CD4-positive, alpha-beta T cell treated with Interleukin-17A for 4 hours (primary cell): ENCODE measurements at regions not wholly inside any gene's neighbourhood (a gene's known extent, or its start where the extent isn't known, plus 50 kb on each side); places are given as distances from the start of the nearest gene placed in this dataset.
A peak's percentile ranks its signal among the peaks of the same experiment; 100 is the strongest.
"Not testable (repeated sequence)": the region's sequence is repeated elsewhere in the genome, so short reads cannot be mapped to it uniquely, and the experiment has no call there.

Source experiments
- DNase-seq: peaks from one replicate; pipeline ENCODE4 v3.0.0-alpha.2; 2020; ENCODE audit warnings: mixed read lengths

GRCh38 chr4:4048227-4048626, 178.5 kb downstream of the OTOP1 start:
- DNase-seq, result not testable (repeated sequence)

DNA sequence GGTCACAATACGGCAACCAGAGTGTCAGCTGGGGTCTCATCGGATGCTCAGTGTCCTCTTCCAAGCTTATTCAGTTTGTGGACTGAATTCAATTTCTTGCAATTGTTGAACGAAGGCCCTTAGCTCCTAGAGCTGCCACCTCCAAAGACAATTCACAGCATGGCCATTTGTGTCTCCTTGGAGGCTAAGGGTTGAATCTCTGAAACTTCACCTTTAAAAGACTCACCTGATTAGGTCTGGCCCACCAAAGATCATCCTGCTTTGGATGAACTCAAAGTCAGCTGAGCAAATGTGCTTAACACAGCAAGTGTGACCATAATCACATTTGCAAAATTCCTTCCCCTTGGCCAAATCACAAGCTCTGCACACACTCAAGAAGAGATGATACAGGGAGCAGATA, 175.9 kb downstream of the OTOP1 start:
- not testable (repeated sequence) for DNase-seq

- not testable (repeated sequence) for DNase-seq
Observed at GRCh38 chr4:4052933-4053332, 173.8 kb downstream of the OTOP1 start.

- not testable (repeated sequence) for DNase-seq
Observed at GRCh38 chr4:4057226-4057625, 169.5 kb downstream of the OTOP1 start.

DNA sequence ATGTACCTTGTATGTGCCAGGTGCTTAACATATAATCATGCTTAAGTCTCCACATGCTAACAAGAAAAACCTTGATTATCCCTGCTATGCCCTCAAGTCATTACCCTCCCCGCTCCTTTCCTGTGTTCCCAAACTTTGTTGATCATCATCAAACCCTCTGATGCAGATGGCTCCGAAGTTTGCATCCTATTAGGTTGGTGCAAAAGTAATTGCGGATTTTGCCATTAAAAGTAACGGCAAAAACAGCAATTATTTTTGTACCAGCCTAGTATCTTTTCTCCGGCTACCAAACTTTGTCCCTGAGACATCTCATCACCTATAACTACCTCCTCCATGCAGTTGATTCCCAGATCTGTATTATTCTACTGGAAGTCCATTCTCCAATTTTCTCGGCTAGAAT, 142.6 kb downstream of the OTOP1 start:
- not testable (repeated sequence) for DNase-seq

- not testable (repeated sequence) for DNase-seq
Observed at GRCh38 chr4:4089716-4090419, 136.9 kb downstream of the OTOP1 start.

GRCh38 chr4:4090720-4091119, 136.0 kb downstream of the OTOP1 start:
- not testable (repeated sequence) for DNase-seq

GRCh38 chr4:4092159-4092558, 134.6 kb downstream of the OTOP1 start:
- DNase-seq, result not testable (repeated sequence)

- DNase-seq, result not testable (repeated sequence)
Observed at GRCh38 chr4:4099610-4100009, 127.1 kb downstream of the OTOP1 start.

DNA sequence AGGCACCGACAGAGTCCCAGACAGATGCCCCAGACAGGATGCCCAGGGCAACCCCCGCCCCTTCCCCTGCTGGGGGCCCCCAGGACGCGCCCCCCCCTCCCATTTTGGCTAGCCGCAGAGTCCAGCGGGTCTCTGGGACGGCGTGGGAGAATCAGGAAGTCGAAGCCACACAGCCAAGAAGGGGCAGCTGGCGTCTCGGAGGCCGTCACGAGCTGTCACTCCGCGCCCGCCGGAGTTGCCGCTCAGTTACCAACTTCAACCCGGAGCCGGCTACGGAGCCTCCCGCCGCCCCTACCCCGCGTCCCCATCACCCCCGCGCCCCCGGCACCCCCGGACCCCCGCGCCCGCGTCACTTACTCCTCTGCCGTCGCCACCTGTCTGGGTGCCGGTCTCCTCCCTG, 119.8 kb downstream of the OTOP1 start:
- DNase-seq, result not testable (repeated sequence)

DNA sequence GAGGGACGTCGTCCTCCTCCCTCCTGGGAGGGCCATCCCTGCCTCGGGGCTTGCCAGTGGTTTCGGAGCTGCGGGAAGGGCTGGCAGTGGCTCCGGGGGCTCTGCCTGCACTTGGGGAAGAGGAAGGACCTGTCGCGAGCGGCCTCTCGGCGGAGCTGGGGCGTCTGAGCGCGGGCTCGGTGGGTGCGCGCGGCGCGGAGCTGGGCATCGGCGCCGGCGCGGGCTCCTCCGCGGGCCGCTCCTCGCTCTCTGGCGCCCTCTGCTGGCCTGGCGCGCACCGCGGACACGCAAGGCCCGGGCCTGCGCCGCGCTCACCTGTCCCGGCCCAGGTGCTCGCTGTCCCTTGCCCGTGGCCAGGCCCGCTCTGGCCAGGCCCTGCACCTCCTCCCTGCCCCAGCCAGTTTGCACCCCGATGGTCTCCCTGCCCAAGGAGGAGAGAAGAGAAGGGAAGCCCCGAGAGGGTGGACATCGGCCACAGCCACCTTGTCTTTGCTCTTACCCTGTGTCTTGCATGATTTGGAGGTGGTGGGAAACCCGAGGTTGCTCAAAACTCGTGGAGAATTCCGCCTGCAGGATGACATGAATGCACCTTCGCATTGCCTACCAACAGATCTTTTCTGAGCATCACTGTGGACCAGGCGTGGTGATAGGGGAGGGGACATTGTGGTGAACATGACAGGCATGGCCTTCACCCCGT, 119.2 kb downstream of the OTOP1 start:
- peak; percentile 76 for DNase-seq

- not testable (repeated sequence) for DNase-seq
Observed at GRCh38 chr4:4115381-4115780, 111.3 kb downstream of the OTOP1 start.

DNA sequence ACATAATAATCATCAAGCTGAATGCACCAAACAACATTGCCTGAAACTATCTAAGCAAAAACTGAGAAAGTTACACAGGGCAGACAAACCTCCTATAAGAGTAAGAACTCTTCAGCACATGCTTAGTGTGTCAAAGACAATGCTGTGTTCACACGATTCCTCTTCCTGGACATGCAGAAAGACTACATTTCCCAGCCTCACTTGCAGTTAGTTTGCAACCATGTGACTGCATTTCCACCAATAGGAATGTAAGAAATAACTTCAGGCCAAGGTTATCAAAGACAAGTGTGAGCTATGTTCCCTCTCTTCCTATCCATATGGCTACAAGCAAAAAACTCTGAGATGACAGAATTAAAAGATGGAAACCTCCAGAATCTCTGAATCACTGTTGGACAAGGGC, 109.8 kb downstream of the OTOP1 start:
- not testable (repeated sequence) for DNase-seq

DNA sequence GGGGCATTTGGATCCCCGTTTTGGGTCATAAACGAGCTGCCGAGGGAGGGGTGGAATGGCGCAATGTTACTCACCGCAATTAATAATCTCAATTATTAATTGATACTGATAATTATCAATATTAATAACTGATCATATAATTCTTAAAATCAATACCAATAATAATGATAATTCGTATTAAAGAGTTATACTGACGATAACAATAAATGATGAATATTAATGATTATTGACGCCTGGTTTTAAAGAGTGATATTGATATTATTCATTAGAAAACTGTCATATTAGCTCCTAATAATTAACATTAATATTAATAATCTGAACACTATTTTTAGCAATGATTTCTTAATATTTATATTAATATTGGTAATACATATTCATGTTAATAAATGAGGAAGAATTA, 92.4 kb downstream of the OTOP1 start:
- not testable (repeated sequence) for DNase-seq

DNA sequence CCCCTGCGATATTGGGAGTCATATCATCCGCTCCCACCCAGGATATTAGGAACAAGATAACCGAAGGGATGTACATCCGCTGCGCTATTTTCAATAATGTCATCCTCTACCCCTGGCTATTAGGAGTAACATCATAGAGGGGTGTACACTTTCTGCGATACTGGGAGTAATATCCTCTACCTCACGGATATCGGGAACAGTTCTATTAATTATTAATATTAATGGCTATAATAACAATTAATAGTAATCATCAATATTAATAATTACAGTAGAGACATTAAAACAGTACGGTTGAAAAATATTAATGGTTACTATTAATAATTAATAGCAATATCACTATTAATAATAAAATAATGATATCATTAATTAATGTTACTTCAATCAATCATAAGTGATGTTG, 90.1 kb downstream of the OTOP1 start:
- not testable (repeated sequence) for DNase-seq
